ENCODE measurements at regions not wholly inside any gene's neighbourhood (a gene's known extent, or its start where the extent isn't known, plus 50 kb on each side); places are given as distances from the start of the nearest gene placed in this dataset.

GRCh38 chr1:67619080-67619479, 65.9 kb upstream of the GADD45A start:
- no peak overlapping the region for H3K4me2 ChIP-seq (ENCODE audit: low read length)
- CTCF ChIA-PET = no interaction called here

More at GRCh38 chr1:67619080-67619479, 65.9 kb upstream of the GADD45A start:
- no peak for ATAC-seq
- intact Hi-C loops (cut with micrococcal nuclease) = no loop called here
- Histone ChIP-seq H3K27ac (ENCODE audit: low read depth, low read length) (no peak overlapping the region), H3K4me1 (ENCODE audit: control insufficient read depth in 1 of 2, insufficient read depth in 2 of 2, low read length in 2 of 2) (no peaks in the 10 kb centered on the region), H4K20me1 (ENCODE audit: insufficient read depth) (no peaks in the 10 kb centered on the region), H3K36me3 (ENCODE audit: control insufficient read depth in 1 of 2, insufficient read depth in 2 of 2, low read length in 2 of 2) (no peaks in the 10 kb centered on the region), H3K79me2 (ENCODE audit: insufficient read depth, low read length) (no peaks in the 10 kb centered on the region), H2AFZ (ENCODE audit: low read depth, low read length, poor library complexity, severe bottlenecking) (no peak overlapping the region), H3K27me3 (ENCODE audit: insufficient read depth, low read length) (no peaks in the 10 kb centered on the region), H3K4me3 (replicated peaks in 1 of 2; ENCODE audit: low read depth in 1 of 2, low read length in 2 of 2) (no peak overlapping the region), H3K9me2 (ENCODE audit: insufficient read depth) (no peaks in the 10 kb centered on the region), H3K9ac (ENCODE audit: low read length) (no peak overlapping the region), H3K9me3 (ENCODE audit: control insufficient read depth in 1 of 2, insufficient read depth in 1 of 2, low read depth in 1 of 2, low read length in 2 of 2) (no peaks in the 10 kb centered on the region)
- no peak for DNase-seq (ENCODE audit: low read depth, low spot score)
- TF ChIP-seq YY1 (IDR thresholded peaks at IDR 0.05; ENCODE audit: extremely low read depth, insufficient replicate concordance, low read depth, low read length) (no peak), MAX (IDR thresholded peaks at IDR 0.05) (no peak), FOSL1 (IDR thresholded peaks at IDR 0.05; ENCODE audit: low read depth) (no peak), CTCF (IDR thresholded peaks at IDR 0.05 in 2 of 3, conservative IDR thresholded peaks at IDR 0.05 in 1 of 3; ENCODE audit: borderline replicate concordance in 1 of 3, insufficient read depth in 1 of 3, low read depth in 2 of 3, low read length in 2 of 3) (no peak), ZFX (IDR thresholded peaks at IDR 0.05) (no peak), ELF1 (IDR thresholded peaks at IDR 0.05; ENCODE audit: borderline replicate concordance, low read depth) (no peak), CEBPB (IDR thresholded peaks at IDR 0.05; ENCODE audit: low read depth) (no peak), EZH2 (IDR thresholded peaks at IDR 0.05) (no peak), SRF (IDR thresholded peaks at IDR 0.05; ENCODE audit: low read depth) (no peak), ZNF274 (IDR thresholded peaks at IDR 0.05; ENCODE audit: low read depth, low read length) (no peak), POLR2AphosphoS5 (IDR thresholded peaks at IDR 0.05; ENCODE audit: low read depth, low read length) (no peak)
- no TSS peak for BruUV-seq (replicated peaks)
- ChIA-PET RAD21 (ENCODE audit: low non-redundant PET in 1 of 2, low total read pairs in 2 of 2, uncharacterized antibody in 2 of 2, unreplicated experiment in 2 of 2) (no interaction called here), POLR2A (interaction anchor here (1.7 kb wide), 1 partner anchor 65 kb away, joined by 5 read pairs; the partner anchor contains the start of gene GADD45A)
